SU-DHL-6 (cell line): ENCODE measurements at regions not wholly inside any gene's neighbourhood (a gene's known extent, or its start where the extent isn't known, plus 50 kb on each side); places are given as distances from the start of the nearest gene placed in this dataset.
"Not testable (repeated sequence)": the region's sequence is repeated elsewhere in the genome, so short reads cannot be mapped to it uniquely, and the experiment has no call there.

Experiments used
- CTCF ChIP-seq: fragments of 200-600 bp; sonication (generic); IDR thresholded peaks from one replicate; pipeline ENCODE4 v1.5.1; 2017; ENCODE audit warnings: antibody characterized with exemption, mild to moderate bottlenecking, low read length, moderate library complexity; ENCODE audit not compliant: insufficient read depth, poor library complexity, severe bottlenecking
- EZH2phosphoT487 ChIP-seq: fragments of 200-600 bp; sonication (generic), shearing (Covaris generic); conservative IDR thresholded peaks from 2 replicates; pipeline ENCODE4 v1.6.1; 2018; ENCODE audit warnings: mild to moderate bottlenecking, antibody characterized with exemption, low read length, moderate library complexity, mixed read lengths

- not testable (repeated sequence) for TF ChIP-seq CTCF, EZH2phosphoT487
Measured at GRCh38 chr10:77735136-77735535, 97.5 kb upstream of the KCNMA1 start.
